GM12878 (cell line): ENCODE measurements at regions not wholly inside any gene's neighbourhood (a gene's known extent, or its start where the extent isn't known, plus 50 kb on each side); places are given as distances from the start of the nearest gene placed in this dataset.

Source experiments
- BRCA1 ChIP-seq: IDR thresholded peaks from 2 replicates; pipeline ENCODE4 v1.6.1; 2011; ENCODE audit warnings: low read depth, low read length, improper control_type of control experiment
- FOS ChIP-seq: IDR thresholded peaks from 3 replicates; pipeline ENCODE4 v1.6.1; 2011; ENCODE audit warnings: borderline replicate concordance; ENCODE audit not compliant: insufficient read length; ENCODE audit errors: extremely low read depth
- JUND ChIP-seq: IDR thresholded peaks from 2 replicates; pipeline ENCODE4 v1.6.1; 2012; ENCODE audit warnings: low read depth, mild to moderate bottlenecking, low read length, improper control_type of control experiment, moderate library complexity
- RAD21 ChIP-seq: IDR thresholded peaks from 2 replicates; pipeline ENCODE4 v1.6.1; 2011; ENCODE audit warnings: mild to moderate bottlenecking, low read depth, low read length, moderate library complexity; ENCODE audit not compliant: insufficient read depth
- ZNF274 ChIP-seq: IDR thresholded peaks from one replicate; pipeline ENCODE4 v1.8.0; 2011; ENCODE audit not compliant: insufficient read length, insufficient read depth
- TF ChIP-seq, protein P1 (sequence below), 3 experiments: IDR thresholded peaks in 2 of 3; conservative IDR thresholded peaks in 1 of 3; 2 replicates each; pipeline ENCODE4 v1.5.1; 2011; ENCODE audit warnings: low read depth in 3 of 3, low read length in 3 of 3, mild to moderate bottlenecking in 3 of 3, control low read depth in 2 of 3, moderate library complexity in 2 of 3, inconsistent platforms in 1 of 3, mixed read lengths in 1 of 3; ENCODE audit not compliant: control insufficient read depth in 2 of 3, insufficient read depth in 1 of 3; ENCODE audit errors: extremely low read depth in 1 of 3
- TF ChIP-seq, protein P2 (sequence below): IDR thresholded peaks from 2 replicates; pipeline ENCODE4 v1.6.1; 2011; ENCODE audit warnings: low read depth, low read length, improper control_type of control experiment, borderline replicate concordance

DNA sequence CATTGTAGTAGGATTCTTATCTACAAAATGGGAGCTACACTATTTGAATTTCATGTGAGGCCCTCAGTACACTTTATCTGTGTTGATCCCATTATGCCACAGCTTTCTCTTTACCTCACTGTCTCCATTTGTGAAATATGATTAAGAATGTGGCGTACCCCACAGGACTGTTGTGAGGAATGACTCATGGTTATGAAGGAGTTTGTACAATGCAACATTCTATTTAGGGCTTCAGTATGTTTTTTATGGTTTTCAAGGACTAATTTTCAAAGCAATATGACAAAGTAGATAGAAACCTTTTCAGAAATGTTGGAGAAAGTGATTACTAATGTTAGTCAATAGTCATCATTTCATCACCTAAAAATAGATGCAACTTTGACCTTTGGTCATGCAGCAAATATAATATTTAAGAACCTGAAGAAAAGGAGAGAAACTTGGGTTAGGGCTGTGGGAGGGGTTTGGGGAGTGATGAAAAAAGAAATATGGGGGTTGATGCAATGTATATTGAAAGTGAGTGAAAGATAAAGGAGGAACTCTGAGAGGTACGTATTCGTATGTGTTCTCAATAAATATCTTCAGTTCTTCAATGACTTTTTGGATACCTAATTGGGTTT lies 53.7 kb upstream of the PIP5K1B start:
- TF ChIP-seq, protein P1, sequence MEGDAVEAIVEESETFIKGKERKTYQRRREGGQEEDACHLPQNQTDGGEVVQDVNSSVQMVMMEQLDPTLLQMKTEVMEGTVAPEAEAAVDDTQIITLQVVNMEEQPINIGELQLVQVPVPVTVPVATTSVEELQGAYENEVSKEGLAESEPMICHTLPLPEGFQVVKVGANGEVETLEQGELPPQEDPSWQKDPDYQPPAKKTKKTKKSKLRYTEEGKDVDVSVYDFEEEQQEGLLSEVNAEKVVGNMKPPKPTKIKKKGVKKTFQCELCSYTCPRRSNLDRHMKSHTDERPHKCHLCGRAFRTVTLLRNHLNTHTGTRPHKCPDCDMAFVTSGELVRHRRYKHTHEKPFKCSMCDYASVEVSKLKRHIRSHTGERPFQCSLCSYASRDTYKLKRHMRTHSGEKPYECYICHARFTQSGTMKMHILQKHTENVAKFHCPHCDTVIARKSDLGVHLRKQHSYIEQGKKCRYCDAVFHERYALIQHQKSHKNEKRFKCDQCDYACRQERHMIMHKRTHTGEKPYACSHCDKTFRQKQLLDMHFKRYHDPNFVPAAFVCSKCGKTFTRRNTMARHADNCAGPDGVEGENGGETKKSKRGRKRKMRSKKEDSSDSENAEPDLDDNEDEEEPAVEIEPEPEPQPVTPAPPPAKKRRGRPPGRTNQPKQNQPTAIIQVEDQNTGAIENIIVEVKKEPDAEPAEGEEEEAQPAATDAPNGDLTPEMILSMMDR (IDR thresholded peaks at IDR 0.05 in 2 of 3, conservative IDR thresholded peaks at IDR 0.05 in 1 of 3; ENCODE audit: control insufficient read depth in 2 of 3, extremely low read depth in 1 of 3, insufficient read depth in 1 of 3, low read depth in 3 of 3, low read length in 3 of 3), result no peak
- TF ChIP-seq FOS, result no peak
- TF ChIP-seq JUND, result no peak
- no peak for TF ChIP-seq ZNF274
- TF ChIP-seq, protein P2, sequence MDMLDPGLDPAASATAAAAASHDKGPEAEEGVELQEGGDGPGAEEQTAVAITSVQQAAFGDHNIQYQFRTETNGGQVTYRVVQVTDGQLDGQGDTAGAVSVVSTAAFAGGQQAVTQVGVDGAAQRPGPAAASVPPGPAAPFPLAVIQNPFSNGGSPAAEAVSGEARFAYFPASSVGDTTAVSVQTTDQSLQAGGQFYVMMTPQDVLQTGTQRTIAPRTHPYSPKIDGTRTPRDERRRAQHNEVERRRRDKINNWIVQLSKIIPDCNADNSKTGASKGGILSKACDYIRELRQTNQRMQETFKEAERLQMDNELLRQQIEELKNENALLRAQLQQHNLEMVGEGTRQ, result no peak
- TF ChIP-seq RAD21, result no peak
- no peak for TF ChIP-seq BRCA1
